T-cell (primary cell): ENCODE measurements at regions not wholly inside any gene's neighbourhood (a gene's known extent, or its start where the extent isn't known, plus 50 kb on each side); places are given as distances from the start of the nearest gene placed in this dataset.

Experiments
- ATAC-seq, 4 experiments: fragments of 200-7000 bp in 3 of 4; fragments of 150-1000 bp in 1 of 4; cut with Tn5 transposase; replicated peaks in 1 of 4; 1 replicate in 3 of 4; 2 replicates in 1 of 4; pipeline ENCODE4 v1.10.0; 2021; ENCODE audit warnings: moderate library complexity in 3 of 4, mild to moderate bottlenecking in 2 of 4, moderate number of reproducible peaks in 1 of 4
- CTCF ChIA-PET, 2 donors: fragments of 300-600 bp; sonication (Branson Sonifier 250); formaldehyde crosslinking; loops; one replicate each; lab custom pipeline; 2022; ENCODE audit warnings: antibody characterized with exemption in 2 of 2; lab: Charles Lee
- POLR2A ChIA-PET, 2 donors: fragments of 300-600 bp; sonication (Branson Sonifier 250); formaldehyde crosslinking; loops; one replicate each; lab custom pipeline; 2022; ENCODE audit warnings: antibody characterized with exemption in 2 of 2; lab: Charles Lee
- DNase-seq, 35 experiments: peaks; one replicate each; pipeline versions ENCODE4 v3.0.0 to v3.0.0-alpha.2; 2013 to 2023
- H3K27ac ChIP-seq: one replicate; pipeline ENCODE4 v1.5.1; 2013; ENCODE audit warnings: low read length
- H3K27me3 ChIP-seq, 2 experiments: replicated peaks in 1 of 2; 1 replicate in 1 of 2; 2 replicates in 1 of 2; pipeline versions ENCODE4 v1.6.1 to v1.7.0; 2013; ENCODE audit warnings: low read length in 1 of 2, mixed read lengths in 1 of 2; ENCODE audit not compliant: control insufficient read depth in 2 of 2, insufficient read depth in 2 of 2; ENCODE audit errors: extremely low read depth in 1 of 2
- H3K36me3 ChIP-seq, 2 donors: 1 replicate in 1 of 2; 2 replicates in 1 of 2; pipeline versions ENCODE4 v1.6.1 to v1.7.0; 2013; ENCODE audit warnings: low read length in 1 of 2; ENCODE audit not compliant: control insufficient read depth in 2 of 2, insufficient read depth in 1 of 2; ENCODE audit errors: extremely low read depth in 1 of 2
- H3K4me1 ChIP-seq, 2 experiments: 1 replicate in 1 of 2; 2 replicates in 1 of 2; pipeline versions ENCODE4 v1.6.1 to v1.7.0; 2013; ENCODE audit warnings: low read length in 2 of 2, mixed read lengths in 1 of 2; ENCODE audit not compliant: insufficient read depth in 2 of 2, control insufficient read depth in 1 of 2; ENCODE audit errors: extremely low read depth in 1 of 2
- H3K4me3 ChIP-seq, 2 donors: 1 replicate in 1 of 2; 2 replicates in 1 of 2; pipeline versions ENCODE4 v1.5.1 to v1.7.0; 2013; ENCODE audit warnings: mild to moderate bottlenecking in 2 of 2, low read length in 1 of 2, moderate library complexity in 1 of 2; ENCODE audit not compliant: control insufficient read depth in 1 of 2; ENCODE audit errors: extremely low read depth in 1 of 2
- H3K9me3 ChIP-seq: 2 replicates; pipeline ENCODE4 v1.7.0; 2013
- H3K27ac Mint-ChIP-seq, 2 donors: one replicate each; pipeline ENCODE4 v1.8.0; 2020 to 2021; ENCODE audit warnings: mild to moderate bottlenecking in 2 of 2, mixed read lengths in 2 of 2
- H3K27me3 Mint-ChIP-seq, 2 donors: one replicate each; pipeline ENCODE4 v1.8.0; 2021 to 2022; ENCODE audit warnings: mixed read lengths in 2 of 2
- H3K36me3 Mint-ChIP-seq: one replicate; pipeline ENCODE4 v1.8.0; 2021; ENCODE audit warnings: mixed read lengths
- H3K4me1 Mint-ChIP-seq, 3 donors: one replicate each; pipeline ENCODE4 v1.8.0; 2020 to 2022; ENCODE audit warnings: mixed read lengths in 3 of 3, mild to moderate bottlenecking in 1 of 3
- H3K4me3 Mint-ChIP-seq, 3 donors: one replicate each; pipeline ENCODE4 v1.8.0; 2020 to 2022; ENCODE audit warnings: mild to moderate bottlenecking in 3 of 3, mixed read lengths in 3 of 3, moderate library complexity in 3 of 3
- H3K9me3 Mint-ChIP-seq, 3 donors: one replicate each; pipeline ENCODE4 v1.8.0; 2020 to 2022; ENCODE audit warnings: mixed read lengths in 3 of 3
- WGBS: methylation state at CpG from one replicate; pipeline ENCODE4 v1.1.5; 2013; ENCODE audit warnings: missing lambda C conversion rate; ENCODE audit not compliant: insufficient coverage; 5-methylcytosine and 5-hydroxymethylcytosine counted together

DNA sequence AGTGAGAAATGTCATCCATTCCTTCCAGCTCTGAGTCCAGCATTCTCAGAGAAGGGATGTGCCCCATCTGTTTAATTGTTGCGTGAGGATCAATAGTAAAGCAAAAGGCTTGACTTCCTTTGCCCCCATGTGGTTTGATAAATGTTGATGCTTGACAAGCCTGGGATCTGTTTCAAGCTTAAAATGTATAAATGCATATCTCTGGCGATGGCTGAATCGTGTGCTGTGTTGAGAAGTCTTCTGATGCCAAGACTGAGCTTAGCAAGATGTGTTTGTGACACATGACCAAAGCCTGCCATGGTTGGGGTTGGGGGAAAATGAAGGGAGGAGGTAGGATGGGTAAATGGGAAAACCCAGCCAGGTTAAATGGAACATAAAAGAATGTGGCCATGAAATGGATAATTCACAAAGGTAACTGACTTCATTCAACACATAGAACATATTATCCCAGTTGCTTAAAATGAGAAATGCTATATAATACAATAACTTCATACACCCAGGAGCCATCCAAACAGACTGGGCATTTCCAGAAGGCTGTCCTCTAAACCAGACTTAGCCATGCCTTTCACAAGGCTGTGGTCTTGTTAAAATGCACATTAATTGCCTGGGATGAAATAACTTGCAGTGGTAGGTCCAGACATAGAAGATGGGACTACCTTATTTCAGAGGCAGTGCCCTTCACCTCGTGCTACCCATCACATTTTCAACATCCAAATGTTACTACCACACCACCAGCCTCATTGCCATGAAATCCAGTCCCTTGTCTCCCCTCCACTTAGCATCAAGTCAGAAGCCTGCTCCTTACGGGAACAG lies 147.3 kb upstream of the PDE1C start:
- Mint-ChIP-seq H3K36me3 (no peaks in the 10 kb centered on the region), H3K27me3 (peaks cover 0 to 2% of the 10 kb centered on the region in 2 donors), H3K4me3 (no peak overlapping the region), H3K27ac (no peak overlapping the region), H3K4me1 (no peaks in the 10 kb centered on the region), H3K9me3 (no peaks in the 10 kb centered on the region)
- CTCF ChIA-PET: interaction anchor here in 1 of 2 donors (0.8 kb wide), 1 partner anchor 8 kb away, joined by 3 read pairs; no protein-coding TSS in a partner anchor
- H3K27me3 ChIP-seq: peaks cover 0 to under 1% of the 10 kb centered on the region in 2 experiments
- POLR2A ChIA-PET: no interaction called here
- H3K4me3 ChIP-seq: no peak overlapping the region
- H3K36me3 ChIP-seq: no peaks in the 10 kb centered on the region
- H3K27ac ChIP-seq: no peak overlapping the region
- no peaks in the 10 kb centered on the region for H3K4me1 ChIP-seq
- ATAC-seq (no peak), DNase-seq (no peak)
- WGBS: 76% methylated on average over 5 of the region's 5 CpGs
- no peaks in the 10 kb centered on the region for H3K9me3 ChIP-seq

DNA sequence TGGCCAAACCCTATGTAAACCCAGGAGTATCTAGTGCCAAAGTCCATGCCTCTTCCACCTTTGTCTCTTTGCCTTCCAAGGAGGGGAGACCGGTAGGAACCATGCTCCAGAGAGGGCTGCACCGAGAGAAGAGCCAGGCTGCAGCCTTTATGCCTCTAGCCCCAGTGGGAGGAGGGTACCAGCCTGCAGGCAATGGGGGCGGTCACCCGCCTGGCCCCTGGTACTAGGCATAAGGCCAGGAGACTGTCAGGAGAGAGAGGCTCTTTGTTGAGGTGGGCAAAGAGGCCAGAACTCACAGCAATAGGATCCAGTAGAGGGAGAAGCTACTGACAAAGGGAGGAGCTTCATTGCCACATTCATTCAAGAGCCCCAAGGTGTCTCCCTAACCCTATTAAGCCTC lies 146.6 kb upstream of the PDE1C start:
- Histone ChIP-seq H3K36me3 (no peaks in the 10 kb centered on the region), H3K9me3 (no peaks in the 10 kb centered on the region), H3K27ac (no peak overlapping the region), H3K4me1 (no peaks in the 10 kb centered on the region), H3K4me3 (no peak overlapping the region), H3K27me3 (peaks cover 0 to 2% of the 10 kb centered on the region in 2 experiments)
- Mint-ChIP-seq H3K4me1 (no peaks in the 10 kb centered on the region), H3K4me3 (no peak overlapping the region), H3K27me3 (peaks cover 0 to 5% of the 10 kb centered on the region in 2 donors), H3K36me3 (no peaks in the 10 kb centered on the region), H3K9me3 (no peaks in the 10 kb centered on the region), H3K27ac (no peak overlapping the region)
- ATAC-seq (no peak), DNase-seq (no peak)
- POLR2A ChIA-PET: no interaction called here
- CTCF ChIA-PET: interaction anchor here in 1 of 2 donors (0.8 kb wide), 1 partner anchor 7 kb away, joined by 3 read pairs; no protein-coding TSS in a partner anchor
- 86% methylated on average over 4 of the region's 4 CpGs for WGBS

DNA sequence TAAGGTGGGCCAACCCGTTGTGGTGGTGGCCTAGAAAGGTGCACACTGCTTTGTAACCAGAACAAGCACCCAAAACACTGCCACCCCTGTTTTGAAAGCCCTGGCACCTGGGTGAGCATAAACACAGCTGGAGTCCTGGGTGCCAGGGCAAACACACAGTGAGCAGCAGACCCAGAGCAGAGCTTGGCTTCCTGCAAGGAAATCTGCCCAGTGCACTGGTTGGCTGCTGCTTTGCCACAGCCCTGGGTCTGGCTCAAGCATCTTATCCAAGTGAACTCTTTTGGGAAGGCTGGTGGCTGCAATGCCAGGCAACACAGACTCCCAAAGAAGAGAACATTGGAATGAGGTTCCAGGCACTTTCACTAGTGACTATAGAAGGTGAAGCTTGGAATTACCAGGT lies 145.5 kb upstream of the PDE1C start:
- no peak for ATAC-seq
- CTCF ChIA-PET: no interaction called here

DNA sequence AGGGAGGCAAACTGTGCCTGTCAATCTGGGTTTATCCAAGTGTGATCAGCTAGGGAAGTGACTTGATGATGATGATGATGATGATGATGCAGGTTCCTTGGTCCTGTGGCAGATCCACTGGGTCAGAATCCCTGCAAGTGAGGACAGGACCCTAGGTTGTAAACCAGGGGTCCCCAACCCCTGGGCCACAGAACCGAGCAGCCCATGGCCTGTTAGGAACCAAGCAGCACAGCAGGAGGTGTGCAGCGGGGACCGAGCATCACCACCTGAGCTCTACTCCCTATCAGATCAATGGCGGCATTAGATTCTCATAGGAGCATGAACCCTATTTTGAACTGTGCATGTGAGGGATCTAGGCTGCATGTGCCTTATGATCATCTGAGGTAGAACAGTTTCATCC lies 144.7 kb upstream of the PDE1C start:
- Histone ChIP-seq H3K9me3 (no peaks in the 10 kb centered on the region), H3K27ac (no peak overlapping the region), H3K27me3 (peaks cover 0 to 2% of the 10 kb centered on the region in 2 experiments), H3K36me3 (no peaks in the 10 kb centered on the region), H3K4me3 (no peak overlapping the region), H3K4me1 (no peaks in the 10 kb centered on the region)
- ATAC-seq: no peak
- Mint-ChIP-seq H3K27me3 (peaks cover 0 to 8% of the 10 kb centered on the region in 2 donors), H3K27ac (no peak overlapping the region), H3K9me3 (no peaks in the 10 kb centered on the region), H3K4me3 (no peak overlapping the region), H3K36me3 (no peaks in the 10 kb centered on the region), H3K4me1 (no peaks in the 10 kb centered on the region)
- no peak for DNase-seq
- ChIA-PET CTCF (no interaction called here), POLR2A (no interaction called here)
- WGBS: 89% methylated on average over 4 of the region's 4 CpGs

More for the DNA sequence above, 145.5 kb upstream of the PDE1C start:
- H3K27me3 Mint-ChIP-seq: peaks cover 0 to 7% of the 10 kb centered on the region in 2 donors
- POLR2A ChIA-PET: no interaction called here
- Histone ChIP-seq H3K4me3 (no peak overlapping the region), H3K27ac (no peak overlapping the region), H3K4me1 (no peaks in the 10 kb centered on the region), H3K27me3 (peaks cover 0 to 2% of the 10 kb centered on the region in 2 experiments), H3K36me3 (no peaks in the 10 kb centered on the region), H3K9me3 (no peaks in the 10 kb centered on the region)
- WGBS: no CpG with 5 or more reads among the region's 1 CpG
- DNase-seq: no peak
- no peaks in the 10 kb centered on the region for H3K36me3 Mint-ChIP-seq
- H3K4me3 Mint-ChIP-seq: no peak overlapping the region
- H3K4me1 Mint-ChIP-seq: no peaks in the 10 kb centered on the region
- no peak overlapping the region for H3K27ac Mint-ChIP-seq
- no peaks in the 10 kb centered on the region for H3K9me3 Mint-ChIP-seq

DNA sequence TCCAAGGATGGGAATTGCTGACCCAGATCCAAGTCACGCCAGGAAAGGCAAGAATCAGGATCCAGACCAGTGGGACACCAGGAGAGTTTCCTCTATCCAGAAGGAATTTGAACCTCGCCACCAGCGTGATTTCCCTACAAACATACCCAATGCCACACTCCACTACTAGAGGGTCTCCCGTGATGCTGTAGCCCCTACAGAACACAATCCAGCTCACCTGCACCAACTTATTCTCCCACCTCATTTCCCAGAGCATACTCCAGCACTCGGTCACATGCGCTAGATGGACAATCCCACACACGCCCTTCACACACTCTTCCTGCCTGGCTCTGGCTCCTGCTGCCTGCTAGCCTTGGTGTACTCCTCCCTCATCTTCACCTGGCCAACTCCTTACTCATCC lies 142.1 kb upstream of the PDE1C start:
- Mint-ChIP-seq H3K27me3 (peaks cover 3 to 8% of the 10 kb centered on the region in 2 donors), H3K9me3 (no peaks in the 10 kb centered on the region), H3K36me3 (no peaks in the 10 kb centered on the region), H3K4me1 (no peaks in the 10 kb centered on the region), H3K4me3 (no peak overlapping the region), H3K27ac (no peak overlapping the region)
- Histone ChIP-seq H3K9me3 (no peaks in the 10 kb centered on the region), H3K4me3 (no peak overlapping the region), H3K36me3 (no peaks in the 10 kb centered on the region), H3K4me1 (no peaks in the 10 kb centered on the region), H3K27ac (no peak overlapping the region), H3K27me3 (peaks cover 0 to 2% of the 10 kb centered on the region in 2 experiments)
- WGBS: 86% methylated on average over 7 of the region's 7 CpGs
- ATAC-seq (no peak), DNase-seq (no peak)
- CTCF ChIA-PET: interaction anchor here in 1 of 2 donors (1.0 kb wide), 1 partner anchor 10 kb away, joined by 4 read pairs; no protein-coding TSS in a partner anchor
- POLR2A ChIA-PET: interaction anchor here in 1 of 2 donors (0.7 kb wide), 1 partner anchor 11 kb away, joined by 4 read pairs; no protein-coding TSS in a partner anchor

DNA sequence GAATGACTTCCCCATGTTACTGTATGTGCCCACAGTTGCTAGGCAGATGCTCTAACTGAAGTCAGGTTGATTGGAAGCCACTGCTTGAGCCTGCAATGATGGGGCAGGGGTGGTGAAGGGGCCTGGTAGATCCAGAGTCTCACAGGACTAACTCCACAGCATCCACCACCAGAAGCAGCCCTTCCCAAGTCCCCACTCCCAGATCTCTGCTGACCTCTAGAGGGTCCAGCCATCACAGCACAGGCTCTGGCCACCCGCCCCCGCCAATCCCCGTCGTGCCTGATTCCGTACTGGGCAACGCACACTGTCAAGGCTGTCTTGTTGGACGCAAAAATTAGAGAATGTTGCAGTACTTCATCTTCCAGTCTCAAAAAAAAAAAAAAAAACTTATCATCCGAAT lies 136.8 kb upstream of the PDE1C start:
- ChIA-PET POLR2A (no interaction called here), CTCF (no interaction called here)
- H3K4me1 Mint-ChIP-seq: no peaks in the 10 kb centered on the region
- H3K27ac Mint-ChIP-seq: no peak overlapping the region
- no peaks in the 10 kb centered on the region for H3K9me3 Mint-ChIP-seq
- Histone ChIP-seq H3K36me3 (no peaks in the 10 kb centered on the region), H3K9me3 (no peaks in the 10 kb centered on the region), H3K4me3 (no peak overlapping the region), H3K27me3 (peaks cover 0 to 3% of the 10 kb centered on the region in 2 experiments), H3K4me1 (no peaks in the 10 kb centered on the region), H3K27ac (no peak overlapping the region)
- no peak for ATAC-seq
- DNase-seq: no peak
- no peaks in the 10 kb centered on the region for H3K36me3 Mint-ChIP-seq
- peaks cover 3% of the 10 kb centered on the region in 2 donors for H3K27me3 Mint-ChIP-seq
- 85% methylated on average over 6 of the region's 8 CpGs for WGBS
- no peak overlapping the region for H3K4me3 Mint-ChIP-seq
